Activated T-cell treated with anti-CD3 and anti-CD28 coated beads, Interleukin-2, amount 50 U/mL, for 48 hours (primary cell): ENCODE measurements at regions not wholly inside any gene's neighbourhood (a gene's known extent, or its start where the extent isn't known, plus 50 kb on each side); places are given as distances from the start of the nearest gene placed in this dataset.

Experiments used
- DNase-seq, 2 experiments: peaks; one replicate each; pipeline ENCODE4 v3.0.0-alpha.2; 2020

DNA sequence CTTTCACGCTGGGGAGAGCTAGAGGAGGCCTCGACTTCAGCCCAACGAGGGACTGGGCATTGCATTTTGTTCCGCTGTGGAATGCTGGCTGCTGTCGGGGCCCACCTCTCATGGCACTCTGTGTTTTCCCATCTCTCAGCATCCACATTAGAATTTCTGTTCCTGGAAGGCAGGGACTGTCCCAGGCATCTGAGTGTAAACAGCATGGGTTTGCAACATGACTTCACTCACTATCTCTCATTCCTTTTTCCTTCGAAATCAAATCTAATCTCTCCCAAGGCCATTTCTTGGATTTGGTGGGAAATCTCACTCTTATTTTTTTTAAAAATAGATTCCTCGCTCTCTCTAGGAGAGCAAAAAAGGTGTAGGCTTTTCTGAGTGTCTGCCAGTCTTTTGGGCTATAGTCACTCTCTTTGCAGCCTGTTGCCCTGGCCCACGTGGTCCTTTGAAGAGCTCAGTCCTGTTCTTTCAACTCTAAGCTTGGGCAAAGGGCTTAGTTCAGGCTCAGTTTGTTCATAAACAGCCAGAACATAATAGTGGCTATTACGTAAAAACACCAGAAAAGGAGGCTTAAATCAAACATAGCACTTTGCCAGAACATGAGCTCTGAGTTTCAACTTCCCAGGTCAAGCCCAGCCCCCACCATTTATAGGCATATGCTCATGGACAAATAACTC, 284.6 kb upstream of the ZFP64 start:
- no peak for DNase-seq

DNA sequence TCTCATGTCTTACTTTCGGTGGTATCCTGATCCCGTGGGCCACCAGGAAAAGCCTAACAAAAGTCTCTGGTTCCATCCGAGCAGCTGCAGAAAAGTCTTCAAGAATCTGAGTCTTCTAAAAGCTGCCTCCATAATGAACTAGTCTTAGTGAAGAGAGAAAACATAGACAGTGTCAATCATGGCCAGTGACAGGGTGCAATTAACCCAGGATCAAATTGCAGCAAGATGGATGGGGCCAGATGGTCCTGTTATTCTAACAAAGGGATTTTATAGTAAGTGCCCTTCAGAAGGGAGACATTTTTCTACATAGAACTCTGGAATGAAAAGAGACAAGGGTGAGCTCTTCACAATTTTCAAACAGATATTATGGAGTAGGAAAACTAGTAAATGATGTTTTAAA, 281.6 kb upstream of the ZFP64 start:
- no peak for DNase-seq

DNA sequence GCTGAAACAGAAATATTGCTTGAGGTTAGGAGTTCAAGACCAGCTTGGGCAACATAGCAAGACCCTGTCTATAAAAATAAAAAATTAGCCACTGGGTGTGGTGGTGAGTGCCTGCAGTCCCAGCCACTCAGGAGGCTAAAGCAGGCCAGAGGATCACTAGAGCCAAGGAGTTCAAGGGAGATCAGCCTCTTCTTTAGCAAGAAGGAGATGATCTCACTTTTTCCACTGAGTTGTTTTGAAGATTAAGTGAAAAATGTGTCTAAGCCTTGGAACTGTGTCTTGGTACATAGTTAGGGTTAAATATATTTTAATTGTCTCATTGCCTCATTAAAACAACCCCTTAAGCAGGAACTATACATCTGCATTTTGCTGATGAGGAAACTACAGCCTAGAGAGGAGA, 279.0 kb upstream of the ZFP64 start:
- DNase-seq = no peak

DNA sequence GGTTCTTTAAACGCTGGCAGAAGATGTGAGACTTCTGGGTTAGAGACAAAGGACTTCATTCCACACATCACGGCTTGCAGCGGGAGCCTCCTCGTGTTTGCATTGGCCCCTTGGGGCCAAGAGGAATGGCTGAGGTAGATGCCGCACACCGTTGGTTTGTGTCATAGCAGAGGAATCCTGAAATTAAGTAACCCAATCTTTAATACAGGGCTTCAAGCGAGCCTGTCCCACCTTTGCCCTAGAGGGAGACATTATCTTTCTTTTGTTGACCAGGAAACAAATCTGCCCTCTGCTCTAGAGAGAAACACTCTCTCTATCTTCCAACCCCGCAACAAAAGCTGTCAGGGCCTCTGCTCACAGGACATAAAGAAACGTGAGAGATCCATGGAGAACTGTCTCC, 277.5 kb upstream of the ZFP64 start:
- DNase-seq = no peak

DNA sequence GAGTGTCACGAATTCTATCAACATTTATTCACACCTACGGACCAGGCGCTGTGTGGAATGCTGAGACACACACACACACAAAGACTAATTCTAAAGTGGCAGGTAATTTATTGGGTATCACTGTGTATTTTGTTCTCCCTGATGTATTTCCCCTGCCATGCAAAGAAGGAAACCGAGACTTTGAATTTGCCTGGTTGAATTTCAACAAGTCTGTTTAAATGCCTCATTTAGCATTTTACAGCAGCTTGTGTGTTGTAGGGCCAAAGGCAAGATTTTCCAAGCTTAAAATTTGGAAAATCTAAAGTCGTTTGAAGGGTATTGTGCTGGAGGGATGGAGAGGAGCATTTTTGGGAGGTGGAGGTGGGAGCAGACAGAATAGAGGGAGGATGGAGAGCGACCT, 274.4 kb upstream of the ZFP64 start:
- DNase-seq = no peak

DNA sequence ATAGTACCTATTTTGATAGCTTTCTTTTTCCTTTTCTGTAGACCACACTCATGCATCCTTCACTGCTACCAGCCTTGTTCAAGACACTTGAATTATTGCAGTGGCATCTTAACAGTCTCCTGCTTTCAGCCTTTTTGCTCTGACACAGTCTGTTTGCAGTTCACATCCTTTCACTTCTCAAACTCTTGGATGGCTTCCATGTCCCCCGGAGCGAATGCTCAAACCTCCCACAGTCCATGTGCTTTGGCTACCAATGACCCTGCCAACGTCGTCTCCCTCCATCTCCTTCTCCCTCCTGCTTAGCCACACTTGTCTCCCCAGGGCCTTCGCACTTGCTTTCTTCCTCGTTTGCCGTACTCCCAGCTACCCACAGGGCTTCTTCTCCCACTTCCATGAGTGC, 270.0 kb upstream of the ZFP64 start:
- no peak for DNase-seq

DNA sequence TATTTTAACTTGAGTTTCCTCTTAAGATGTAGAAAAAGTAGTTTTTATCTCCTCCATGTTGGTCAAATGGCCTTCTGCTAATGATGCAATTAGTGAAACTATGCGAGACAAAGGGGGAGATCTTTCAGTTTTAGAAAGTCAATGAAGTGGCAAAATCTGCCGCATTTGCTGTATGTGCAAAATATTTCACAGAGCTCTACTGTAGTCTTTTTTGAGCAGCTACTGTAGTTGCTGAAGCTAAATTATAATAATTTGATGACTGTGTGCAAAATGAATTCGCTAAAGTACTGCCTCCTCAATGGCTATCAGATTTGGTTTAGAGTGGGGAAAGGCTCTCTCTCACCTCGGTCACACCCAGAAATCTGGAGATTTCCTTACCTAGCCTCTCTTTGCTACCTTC, 267.6 kb upstream of the ZFP64 start:
- no peak for DNase-seq

DNA sequence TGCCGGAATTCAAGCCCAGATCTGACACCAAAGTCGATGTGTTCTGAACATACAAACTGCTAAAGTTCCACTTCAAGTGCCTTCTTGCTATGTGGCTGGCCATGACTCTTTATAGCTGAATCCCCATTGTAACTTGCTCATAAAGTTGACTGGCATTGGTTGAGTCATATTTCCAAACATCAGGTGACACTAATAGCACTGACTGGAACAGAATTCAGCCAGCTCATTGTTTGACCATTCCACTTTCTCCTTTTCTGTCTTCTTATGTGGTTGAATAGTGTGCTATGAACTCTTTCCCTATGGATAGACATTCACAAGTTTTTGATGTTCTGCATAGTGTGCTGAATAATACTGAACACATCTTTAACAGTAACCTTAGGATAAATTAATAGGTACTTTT, 266.2 kb upstream of the ZFP64 start:
- no peak for DNase-seq

DNA sequence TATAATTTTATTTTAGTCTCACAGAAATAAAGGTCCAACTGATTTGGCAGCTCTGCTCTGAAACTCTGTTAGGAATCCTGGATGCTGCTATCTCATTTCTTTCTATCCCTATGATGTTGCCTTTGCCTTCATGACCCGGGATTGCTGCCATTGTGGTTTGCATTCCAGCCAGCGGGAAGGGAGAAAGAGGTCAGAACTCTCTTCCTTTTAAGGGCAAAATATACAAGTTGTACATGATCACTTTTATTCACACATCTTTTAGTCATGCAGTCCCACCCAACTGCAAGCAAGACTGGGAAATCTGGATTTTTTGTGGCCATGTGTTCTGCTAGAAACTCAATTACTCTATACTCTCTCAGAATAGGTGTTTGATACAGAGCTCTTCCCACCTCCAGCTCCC, 263.1 kb upstream of the ZFP64 start:
- DNase-seq = no peak

DNA sequence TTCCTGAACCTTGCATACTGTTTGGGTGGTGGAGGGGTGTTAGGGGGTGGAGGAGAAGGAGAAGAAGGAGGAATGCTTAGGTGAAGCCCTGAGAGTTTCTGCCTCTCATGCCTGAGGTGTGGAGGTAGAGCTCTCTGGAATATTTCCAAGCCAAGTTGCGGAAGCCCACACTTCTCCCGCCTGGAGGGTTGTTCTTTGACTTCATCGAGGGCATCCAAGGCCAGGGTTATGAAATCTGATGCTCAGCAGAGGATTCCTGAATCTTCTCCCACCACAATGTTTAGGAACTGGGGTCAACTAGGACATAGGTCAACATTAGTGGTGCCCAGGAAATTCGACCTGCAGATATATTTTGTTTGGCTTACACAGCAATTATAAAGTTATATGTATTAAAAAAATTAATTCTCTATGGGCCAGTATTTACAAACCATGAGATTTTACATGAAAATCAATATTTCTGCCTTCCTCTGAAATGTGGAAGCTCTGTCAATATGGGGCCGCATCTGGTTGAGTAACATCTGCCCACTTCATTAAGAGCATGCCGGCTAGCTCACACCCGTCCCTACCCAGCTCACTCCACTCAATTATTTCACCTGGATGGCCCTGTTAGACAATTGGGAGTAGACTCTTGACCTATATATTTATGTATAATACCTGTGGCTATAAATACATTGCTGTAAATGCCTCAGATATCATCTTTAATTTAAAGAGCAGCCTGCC, 257.1 kb upstream of the ZFP64 start:
- no peak for DNase-seq

DNA sequence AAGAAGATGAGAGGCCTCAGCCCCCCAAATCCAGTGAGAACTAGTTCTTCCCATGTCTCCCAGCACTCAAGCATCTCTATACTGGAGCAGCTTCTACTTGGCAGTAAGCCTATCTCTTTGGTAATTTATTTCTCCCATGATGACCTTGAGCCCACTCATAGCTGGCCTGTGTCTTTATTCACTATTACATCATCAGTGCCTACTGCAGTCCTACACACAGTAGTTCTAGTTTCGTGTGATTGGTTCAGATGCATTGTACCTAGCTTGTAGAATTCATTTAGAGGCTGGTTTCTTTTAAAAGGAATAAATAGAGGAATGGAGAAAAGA, 255.6 kb upstream of the ZFP64 start:
- no peak for DNase-seq

DNA sequence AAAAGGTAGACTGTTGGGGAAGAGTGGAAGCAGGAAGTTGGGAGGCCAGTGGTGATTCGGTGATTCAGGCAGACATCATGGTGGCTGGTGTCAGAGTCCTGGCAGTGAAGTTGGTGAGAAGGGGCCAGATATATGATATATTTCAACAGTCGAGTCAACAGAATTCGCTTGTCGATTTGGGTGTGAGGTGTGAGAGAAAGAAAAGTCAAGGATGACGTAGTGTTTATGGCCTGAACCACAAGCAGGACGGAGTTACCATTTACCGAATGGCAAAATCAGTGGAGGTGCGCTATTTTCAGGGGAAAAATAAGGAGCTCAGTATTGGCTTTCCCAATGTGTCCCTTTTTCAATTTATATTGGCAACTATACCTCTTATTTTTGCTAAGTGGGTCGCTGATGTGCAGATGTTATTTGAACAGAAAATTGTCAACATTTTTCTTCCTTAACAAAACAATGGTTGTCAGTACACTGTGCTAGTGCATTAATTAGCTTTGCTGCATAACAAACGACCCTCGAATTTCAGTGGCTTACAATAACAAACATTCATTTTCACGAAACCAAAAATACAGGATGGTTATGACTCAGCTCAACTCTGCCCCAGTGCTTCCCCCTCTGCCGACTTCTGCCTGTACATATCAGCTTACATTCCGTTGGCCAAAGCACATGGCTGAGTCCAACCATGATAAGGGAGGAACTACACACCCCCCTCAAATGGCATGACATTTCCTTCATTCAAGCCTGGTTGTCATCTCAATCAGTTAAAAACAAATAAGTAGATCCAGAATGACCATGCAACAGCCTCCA, 255.0 kb upstream of the ZFP64 start:
- no peak for DNase-seq

DNA sequence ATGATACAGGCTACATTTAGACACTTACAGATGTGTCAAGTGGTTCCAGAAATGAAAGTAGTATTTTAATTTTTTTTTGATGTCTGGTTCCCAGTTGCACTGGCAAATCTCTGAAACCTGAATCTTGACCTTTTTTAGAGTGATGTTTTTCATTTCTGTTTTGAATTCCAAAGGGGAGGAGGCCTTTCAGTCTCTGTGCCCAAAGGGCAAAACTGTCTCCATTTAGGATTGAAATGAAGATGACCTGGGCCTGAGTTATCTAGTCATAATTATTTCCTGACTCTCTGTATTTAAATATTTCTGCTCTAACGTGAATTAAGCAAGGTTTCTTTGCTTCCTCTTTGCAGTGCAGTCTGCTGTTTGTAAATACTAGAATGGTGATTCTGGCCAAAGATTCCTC, 252.9 kb upstream of the ZFP64 start:
- DNase-seq = no peak

DNA sequence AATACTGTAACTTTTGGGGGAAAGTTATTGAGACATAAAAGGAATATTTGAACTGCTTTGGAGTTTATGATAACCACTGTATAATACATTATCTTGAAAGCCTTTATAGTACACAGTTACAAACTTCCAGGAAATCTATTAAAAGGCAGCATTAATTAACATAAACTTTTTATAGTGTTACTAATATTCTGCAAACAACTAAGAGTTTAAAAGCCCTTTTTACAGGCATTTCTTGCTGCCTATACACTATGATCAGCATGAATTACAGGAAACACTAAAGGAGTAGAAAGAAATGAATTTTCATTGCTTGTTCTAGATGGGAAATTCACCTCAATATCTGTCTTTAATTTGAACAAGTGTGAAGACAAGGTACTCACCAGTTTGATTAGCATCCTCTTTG, 252.3 kb upstream of the ZFP64 start:
- no peak for DNase-seq

DNA sequence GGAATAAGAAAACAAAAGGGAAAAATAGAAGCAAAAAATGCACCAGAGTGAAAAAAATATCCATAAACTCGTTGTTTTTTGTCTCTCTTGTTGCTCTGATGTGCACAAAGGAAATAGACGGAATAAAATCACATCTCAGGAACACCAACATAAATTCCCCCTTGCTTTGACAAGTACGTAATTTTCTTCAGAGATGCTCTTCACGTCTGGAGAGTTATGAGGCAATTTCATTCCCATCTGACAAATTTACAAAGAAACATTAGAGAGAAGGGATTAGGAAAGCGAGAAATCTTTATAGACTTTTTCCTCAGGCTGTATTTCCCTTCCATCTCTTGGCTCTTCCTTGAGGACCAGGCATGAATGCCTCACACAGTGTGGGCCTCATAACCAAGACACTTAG, 250.1 kb upstream of the ZFP64 start:
- no peak for DNase-seq

DNA sequence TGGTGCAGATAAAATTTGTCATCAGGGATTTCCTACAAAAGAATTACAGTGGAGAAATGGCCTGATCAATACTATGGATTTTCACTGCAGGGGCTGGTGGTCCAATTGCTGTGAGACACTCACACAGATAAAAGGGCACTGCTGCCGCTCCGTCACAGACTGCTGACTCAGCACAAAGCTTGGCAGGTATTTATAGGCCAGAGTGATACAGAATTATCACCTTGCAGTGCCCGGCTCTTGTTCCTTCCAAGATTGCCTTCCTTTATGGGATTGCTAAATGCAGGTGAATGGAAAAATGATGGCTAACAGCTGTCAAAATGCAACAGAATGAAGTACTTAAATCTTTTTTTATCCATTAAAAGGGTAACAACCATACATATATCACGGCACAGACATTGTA, 247.8 kb upstream of the ZFP64 start:
- DNase-seq = no peak

DNA sequence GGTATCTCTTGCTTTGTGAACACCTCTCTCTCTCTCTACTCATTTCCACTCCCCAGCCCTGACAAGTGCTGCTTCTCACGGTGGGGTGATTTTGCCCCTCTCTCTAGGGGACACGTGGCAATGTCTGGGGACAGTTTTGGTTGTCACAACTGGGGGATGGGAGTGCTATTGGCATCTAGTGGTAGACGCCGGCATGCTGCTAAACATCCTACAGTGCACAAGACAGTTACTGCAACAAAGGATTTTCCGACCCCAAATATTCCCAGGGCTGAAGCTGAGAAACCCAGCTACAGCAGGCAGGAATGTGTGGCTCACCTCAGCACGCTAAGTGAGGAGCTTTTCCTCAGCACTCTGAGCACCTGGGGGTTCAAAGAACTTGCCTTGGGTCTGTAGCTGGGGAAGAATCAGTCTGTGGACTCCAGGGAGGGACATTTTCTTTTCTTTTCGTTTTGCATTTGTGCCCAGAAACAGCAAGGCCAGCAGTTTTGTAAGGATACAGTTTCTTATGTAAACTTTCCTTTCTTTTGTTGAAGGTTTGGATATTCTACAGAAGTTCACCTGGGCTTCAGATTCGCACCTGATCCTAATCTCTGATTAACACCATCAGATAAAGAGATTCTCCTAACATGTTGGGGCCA, 246.9 kb upstream of the ZFP64 start:
- DNase-seq = no peak

DNA sequence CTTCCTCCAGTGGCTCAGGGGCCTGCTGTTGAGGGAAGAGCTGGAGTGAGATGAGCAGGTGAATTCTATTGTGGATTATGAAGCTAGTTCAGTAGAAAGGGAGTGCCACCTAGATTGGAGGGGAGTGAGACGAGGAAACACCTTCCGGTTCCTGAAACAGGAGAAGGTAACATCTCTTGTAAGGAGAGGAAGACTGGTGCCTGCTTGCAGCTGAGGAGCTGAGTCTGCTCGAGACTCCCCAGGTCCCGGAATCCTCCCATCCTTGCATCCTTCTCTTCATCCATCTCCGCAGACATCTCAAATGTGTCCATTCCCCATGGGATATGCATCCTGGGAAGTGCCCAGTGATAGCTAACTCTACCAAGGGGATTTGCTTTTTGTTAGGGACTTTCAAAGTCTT, 242.9 kb upstream of the ZFP64 start:
- DNase-seq = no peak

DNA sequence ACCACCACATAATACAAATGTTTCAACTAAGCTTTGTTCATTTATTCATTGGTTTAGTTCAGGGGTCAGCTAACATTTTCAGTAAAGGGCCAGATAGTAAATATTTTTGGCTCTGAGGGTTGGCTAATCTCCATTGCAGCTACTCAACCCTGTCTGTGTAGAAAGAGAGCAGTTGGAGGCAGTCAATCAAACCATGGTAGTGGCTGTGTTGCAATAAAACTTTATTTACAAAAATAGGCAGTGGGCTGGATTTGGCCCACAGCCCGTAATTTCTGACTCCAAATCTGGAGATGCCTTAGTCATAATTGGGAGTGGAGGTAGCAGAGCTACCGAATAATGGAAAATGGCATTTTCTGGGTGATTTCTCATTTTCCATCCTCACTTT, 242.5 kb upstream of the ZFP64 start:
- DNase-seq = no peak

DNA sequence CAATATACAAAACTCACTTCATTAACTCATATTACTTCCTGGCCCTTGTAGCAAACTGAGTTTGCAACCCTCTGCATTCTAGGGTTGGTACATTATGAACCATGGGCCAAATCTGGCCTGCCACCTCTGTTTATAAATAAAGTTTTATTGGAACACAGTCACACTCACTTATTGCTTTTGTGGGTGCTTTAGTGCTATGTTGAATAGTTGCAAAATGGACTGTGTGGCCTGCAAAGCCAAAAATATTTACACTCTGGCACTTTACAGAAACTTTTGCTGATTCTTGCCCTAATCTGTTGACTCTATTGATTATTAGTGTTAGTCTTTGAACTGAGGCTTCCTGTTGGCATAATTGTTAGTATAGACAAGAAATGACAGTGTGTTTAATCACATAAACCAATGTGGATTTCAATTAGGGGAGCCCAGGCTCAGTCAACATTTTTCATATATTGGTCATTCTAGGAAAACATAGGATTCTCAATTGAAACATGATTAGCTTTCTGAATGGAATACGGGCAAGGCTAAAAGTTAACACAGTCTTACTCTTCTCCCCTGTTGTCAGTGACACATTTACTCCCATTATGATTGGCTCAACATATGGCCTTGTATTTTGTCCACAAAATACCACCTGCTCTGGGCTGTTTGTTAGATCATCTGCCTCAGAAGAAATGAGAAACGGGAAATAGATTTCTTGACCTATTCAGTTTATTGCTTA, 241.9 kb upstream of the ZFP64 start:
- no peak for DNase-seq

DNA sequence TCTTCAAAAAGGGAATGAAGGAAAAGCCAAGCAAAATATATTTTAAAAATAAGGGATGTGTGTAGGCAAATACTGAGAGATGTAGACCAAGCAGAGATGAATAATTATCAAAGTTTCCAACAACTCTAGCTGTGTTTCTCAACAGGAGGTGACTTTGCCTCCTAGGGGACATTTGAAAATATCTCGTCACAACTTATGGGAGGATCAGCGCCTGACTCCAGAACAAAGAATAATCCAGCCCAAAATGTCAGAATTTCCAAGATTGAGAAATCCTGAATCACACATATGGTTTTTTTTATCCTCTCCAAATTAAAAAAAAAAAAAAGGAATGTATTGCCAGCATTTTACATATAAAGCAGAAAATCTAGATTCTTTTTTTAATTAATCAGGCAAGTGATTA, 241.2 kb upstream of the ZFP64 start:
- DNase-seq = no peak

DNA sequence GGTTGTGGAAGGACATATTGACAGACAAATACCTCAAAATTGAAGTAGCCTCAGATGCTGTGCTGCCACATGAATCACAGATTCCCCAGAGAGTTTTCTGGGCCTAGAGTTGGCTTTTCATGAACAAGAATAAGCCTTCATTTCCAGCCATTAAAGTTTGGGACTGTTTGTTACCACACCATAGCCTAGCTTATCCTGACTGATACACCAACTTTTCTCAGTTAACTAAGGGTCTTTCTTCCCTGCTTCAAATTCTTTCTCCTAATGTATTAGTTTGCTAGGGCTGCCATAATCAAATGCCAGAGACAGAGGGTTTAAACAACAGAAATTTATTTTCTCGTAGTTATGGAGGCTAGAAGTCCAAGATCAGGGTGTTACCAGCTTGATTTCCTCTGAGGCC, 237.4 kb upstream of the ZFP64 start:
- no peak for DNase-seq

DNA sequence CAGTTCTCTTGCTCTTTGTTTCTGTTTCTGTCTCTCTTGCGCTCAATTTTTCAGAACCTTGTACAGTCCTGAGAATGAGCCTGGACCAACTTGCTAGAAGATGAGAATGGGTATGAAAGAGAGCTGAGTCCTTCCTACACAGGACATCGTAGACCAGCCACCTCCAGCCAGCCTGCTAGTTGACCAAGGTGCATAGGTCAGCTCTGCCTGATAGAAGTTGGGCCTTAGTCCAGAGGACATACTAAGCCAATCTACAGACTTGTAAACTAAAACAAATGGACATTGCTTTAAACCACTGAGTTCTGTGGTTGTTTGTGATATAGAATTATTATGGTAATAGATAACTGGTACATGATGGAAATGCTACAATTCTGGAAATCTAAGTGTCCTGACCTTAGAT, 236.4 kb upstream of the ZFP64 start:
- no peak for DNase-seq
